SU-DHL-6 (cell line): ENCODE measurements at regions not wholly inside any gene's neighbourhood (a gene's known extent, or its start where the extent isn't known, plus 50 kb on each side); places are given as distances from the start of the nearest gene placed in this dataset.

Experiments used
- H2AFZ ChIP-seq: fragments of 200-600 bp; sonication (generic); 2 replicates; pipeline ENCODE4 v1.6.1; 2014; ENCODE audit warnings: low read depth, mild to moderate bottlenecking, moderate library complexity, mixed read lengths, antibody characterized with exemption, low read length; ENCODE audit not compliant: severe bottlenecking
- H3F3A ChIP-seq: fragments of 200-600 bp; shearing (Covaris generic); 2 replicates; pipeline ENCODE4 v1.6.0; 2016; ENCODE audit warnings: antibody characterized with exemption, mild to moderate bottlenecking; ENCODE audit not compliant: insufficient read depth
- H3K27ac ChIP-seq: fragments of 200-600 bp; sonication (generic); 2 replicates; pipeline ENCODE4 v1.5.1; 2016; ENCODE audit warnings: low read depth, mild to moderate bottlenecking, low read length, moderate library complexity, mixed read lengths
- H3K27me3 ChIP-seq: fragments of 200-600 bp; sonication (generic), shearing (Covaris generic); 2 replicates; pipeline ENCODE4 v1.6.0; 2014; ENCODE audit warnings: mild to moderate bottlenecking, low read length
- H3K36me3 ChIP-seq: fragments of 200-600 bp; sonication (generic); 2 replicates; pipeline ENCODE4 v1.6.1; 2014; ENCODE audit warnings: mild to moderate bottlenecking, low read length, mixed read lengths
- H3K4me2 ChIP-seq: fragments of 300-600, 200-600 bp; shearing (Covaris generic), sonication (generic); 2 replicates; pipeline ENCODE4 v1.6.0; 2014; ENCODE audit warnings: low read length, low read depth, mild to moderate bottlenecking; ENCODE audit not compliant: poor library complexity, severe bottlenecking
- H3K4me3 ChIP-seq: fragments of 200-600 bp; sonication (generic); 2 replicates; pipeline ENCODE4 v1.5.1; 2014; ENCODE audit warnings: antibody characterized with exemption, low read length, mild to moderate bottlenecking, mixed read lengths; ENCODE audit not compliant: insufficient read depth, poor library complexity, severe bottlenecking
- H3K79me2 ChIP-seq: fragments of 200-600 bp; sonication (generic); 2 replicates; pipeline ENCODE4 v1.6.1; 2014; ENCODE audit warnings: mild to moderate bottlenecking, low read length, moderate library complexity; ENCODE audit not compliant: insufficient read depth
- H3K9ac ChIP-seq: fragments of 200-600 bp; sonication (generic); 2 replicates; pipeline ENCODE4 v1.7.0; 2014; ENCODE audit warnings: mild to moderate bottlenecking, low read length
- H3K9me2 ChIP-seq: fragments of 200-600 bp; sonication (generic); replicated peaks from 2 replicates; pipeline ENCODE4 v1.6.1; 2014; ENCODE audit warnings: low read length; ENCODE audit not compliant: insufficient read depth
- H3K9me3 ChIP-seq: fragments of 200-600 bp; sonication (generic); 2 replicates; pipeline ENCODE4 v1.6.1; 2014; ENCODE audit warnings: low read length, mixed read lengths; ENCODE audit not compliant: insufficient read depth
- H4K20me1 ChIP-seq: fragments of 200-600 bp; sonication (generic); 2 replicates; pipeline ENCODE4 v1.6.1; 2014; ENCODE audit warnings: low read depth, mild to moderate bottlenecking, antibody characterized with exemption, low read length, moderate library complexity, mixed read lengths
- CTCF ChIP-seq: fragments of 200-600 bp; sonication (generic); IDR thresholded peaks from one replicate; pipeline ENCODE4 v1.5.1; 2017; ENCODE audit warnings: antibody characterized with exemption, mild to moderate bottlenecking, low read length, moderate library complexity; ENCODE audit not compliant: insufficient read depth, poor library complexity, severe bottlenecking
- EZH2phosphoT487 ChIP-seq: fragments of 200-600 bp; sonication (generic), shearing (Covaris generic); conservative IDR thresholded peaks from 2 replicates; pipeline ENCODE4 v1.6.1; 2018; ENCODE audit warnings: mild to moderate bottlenecking, antibody characterized with exemption, low read length, moderate library complexity, mixed read lengths

GRCh38 chr4:63799166-63799565 is 610.1 kb downstream of the TECRL start:
- Histone ChIP-seq H2AFZ (no peak overlapping the region), H3K27me3 (no peaks in the 10 kb centered on the region), H3K4me2 (no peak overlapping the region), H3K9ac (no peak overlapping the region), H3F3A (no peaks in the 10 kb centered on the region), H3K79me2 (no peaks in the 10 kb centered on the region), H4K20me1 (no peaks in the 10 kb centered on the region), H3K9me2 (no peaks in the 10 kb centered on the region), H3K4me3 (no peak overlapping the region), H3K27ac (no peak overlapping the region), H3K36me3 (no peaks in the 10 kb centered on the region), H3K9me3 (no peaks in the 10 kb centered on the region)
- TF ChIP-seq CTCF (no peak), EZH2phosphoT487 (no peak)

GRCh38 chr4:63795301-63795700 is 613.9 kb downstream of the TECRL start:
- no peaks in the 10 kb centered on the region for H3K9me2 ChIP-seq
- no peak overlapping the region for H3K9ac ChIP-seq
- H3K9me3 ChIP-seq = no peaks in the 10 kb centered on the region
- no peak overlapping the region for H3K4me3 ChIP-seq
- TF ChIP-seq CTCF = no peak
- no peak for TF ChIP-seq EZH2phosphoT487
- H3K4me2 ChIP-seq = no peak overlapping the region
- H4K20me1 ChIP-seq = no peaks in the 10 kb centered on the region
- H3K27me3 ChIP-seq = no peaks in the 10 kb centered on the region
- H3K79me2 ChIP-seq = no peaks in the 10 kb centered on the region
- no peaks in the 10 kb centered on the region for H3F3A ChIP-seq
- no peak overlapping the region for H3K27ac ChIP-seq
- no peaks in the 10 kb centered on the region for H3K36me3 ChIP-seq
- H2AFZ ChIP-seq = no peak overlapping the region

GRCh38 chr4:63790377-63790776 is 618.9 kb downstream of the TECRL start:
- no peaks in the 10 kb centered on the region for H3K9me3 ChIP-seq
- no peak overlapping the region for H2AFZ ChIP-seq
- TF ChIP-seq EZH2phosphoT487 = no peak
- TF ChIP-seq CTCF = no peak

More at GRCh38 chr4:63790377-63790776, 618.9 kb downstream of the TECRL start:
- no peaks in the 10 kb centered on the region for H3F3A ChIP-seq
- H3K79me2 ChIP-seq = no peaks in the 10 kb centered on the region
- no peak overlapping the region for H3K4me3 ChIP-seq
- no peak overlapping the region for H3K4me2 ChIP-seq
- H4K20me1 ChIP-seq = no peaks in the 10 kb centered on the region
- H3K9me2 ChIP-seq = no peaks in the 10 kb centered on the region
- no peak overlapping the region for H3K9ac ChIP-seq
- H3K36me3 ChIP-seq = no peaks in the 10 kb centered on the region
- H3K27ac ChIP-seq = no peak overlapping the region
- no peaks in the 10 kb centered on the region for H3K27me3 ChIP-seq
